H1 (cell line): ENCODE measurements at regions not wholly inside any gene's neighbourhood (a gene's known extent, or its start where the extent isn't known, plus 50 kb on each side); places are given as distances from the start of the nearest gene placed in this dataset.

ENCODE experiments used
- CTCF ChIA-PET: fragments of 300-600 bp; sonication (Branson Sonifier 250); formaldehyde crosslinking; loops from one replicate; lab custom pipeline; 2021; ENCODE audit not compliant: partially characterized antibody; lab: Charles Lee
- POLR2A ChIA-PET: fragments of 300-600 bp; sonication (Branson Sonifier 250); formaldehyde crosslinking; loops from one replicate; lab custom pipeline; 2021; ENCODE audit warnings: inconsistent platforms; ENCODE audit not compliant: partially characterized antibody; lab: Charles Lee
- DNase-seq, 2 experiments: peaks; one replicate each; pipeline versions ENCODE4 v3.0.0 to v3.0.0-alpha.2; 2010 to 2022; ENCODE audit warnings: low spot score in 2 of 2, low read depth in 1 of 2, mixed read lengths in 1 of 2
- FAIRE-seq: peaks from 2 replicates; lab custom pipeline; 2011; peaks lifted over from hg19 to GRCh38; lab: Jason Lieb, UNC
- H2AFZ ChIP-seq: 2 replicates; pipeline ENCODE4 v1.8.1; 2012; ENCODE audit warnings: low read length, inconsistent platforms
- H2AK5ac ChIP-seq: 2 replicates; pipeline ENCODE4 v1.6.1; 2013; ENCODE audit warnings: low read depth, low read length
- H2BK120ac ChIP-seq: replicated peaks from 2 replicates; pipeline ENCODE3; 2013; ENCODE audit warnings: low read depth, low read length, inconsistent platforms
- H2BK12ac ChIP-seq: 2 replicates; pipeline ENCODE4 v1.6.1; 2013; ENCODE audit warnings: low read depth, low read length
- H2BK15ac ChIP-seq: 2 replicates; pipeline ENCODE4 v1.6.1; 2013; ENCODE audit warnings: low read length
- H2BK20ac ChIP-seq: 2 replicates; pipeline ENCODE4 v1.6.1; 2013; ENCODE audit warnings: low read length
- H2BK5ac ChIP-seq: 2 replicates; pipeline ENCODE4 v1.6.1; 2013; ENCODE audit warnings: low read depth, low read length
- H3K14ac ChIP-seq: 2 replicates; pipeline ENCODE4 v1.6.1; 2013; ENCODE audit warnings: inconsistent platforms; ENCODE audit not compliant: insufficient read length
- H3K18ac ChIP-seq: 2 replicates; pipeline ENCODE4 v1.6.1; 2013; ENCODE audit warnings: low read length; ENCODE audit errors: extremely low read depth
- H3K23ac ChIP-seq: 2 replicates; pipeline ENCODE4 v1.6.1; 2013; ENCODE audit warnings: inconsistent platforms; ENCODE audit not compliant: insufficient read length
- H3K23me2 ChIP-seq: 2 replicates; pipeline ENCODE4 v1.6.1; 2013; ENCODE audit warnings: low read depth, low read length
- H3K27ac ChIP-seq: 2 replicates; pipeline ENCODE4 v1.6.1; 2011; ENCODE audit warnings: low read depth, low read length, inconsistent platforms
- H3K27me3 ChIP-seq, 4 experiments: replicated peaks in 1 of 4; 1 replicate in 1 of 4; 2 replicates in 3 of 4; pipeline versions ENCODE4 v1.6.1 to v1.8.1; 2011 to 2013; ENCODE audit warnings: low read length in 3 of 4, mild to moderate bottlenecking in 3 of 4, inconsistent platforms in 2 of 4, mixed read lengths in 2 of 4, moderate library complexity in 1 of 4; ENCODE audit not compliant: control insufficient read depth in 3 of 4, insufficient read depth in 3 of 4; ENCODE audit errors: extremely low read depth in 1 of 4
- H3K36me3 ChIP-seq, 4 experiments: 2 replicates each; pipeline versions ENCODE4 v1.6.1 to v1.8.1; 2011 to 2013; ENCODE audit warnings: mild to moderate bottlenecking in 4 of 4, low read length in 3 of 4, moderate library complexity in 2 of 4, control low read depth in 1 of 4, inconsistent platforms in 1 of 4; ENCODE audit not compliant: insufficient read depth in 4 of 4, control insufficient read depth in 2 of 4
- H3K4ac ChIP-seq: replicated peaks from 2 replicates; pipeline ENCODE3; 2013; ENCODE audit warnings: low read length, low read depth, mixed read lengths, inconsistent platforms; ENCODE audit not compliant: insufficient read length
- H3K4me1 ChIP-seq, 4 experiments: replicated peaks in 1 of 4; 1 replicate in 1 of 4; 2 replicates in 3 of 4; pipeline versions ENCODE4 v1.6.1 to v1.8.1; 2011 to 2013; ENCODE audit warnings: low read length in 3 of 4, inconsistent platforms in 2 of 4, mixed read lengths in 1 of 4; ENCODE audit not compliant: insufficient read depth in 4 of 4, control insufficient read depth in 3 of 4
- H3K4me2 ChIP-seq, 2 experiments: 2 replicates each; pipeline versions ENCODE4 v1.6.1 to v1.8.1; 2011 to 2013; ENCODE audit warnings: low read depth in 2 of 2, low read length in 2 of 2, control low read depth in 1 of 2, inconsistent platforms in 1 of 2, mild to moderate bottlenecking in 1 of 2; ENCODE audit not compliant: insufficient read depth in 1 of 2
- H3K4me3 ChIP-seq, 4 experiments: fragments of 200-600, 300-600 bp in 1 of 4; sonication (generic), shearing (Covaris generic), sonication (Bioruptor Twin) in 1 of 4; 2 replicates each; pipeline versions ENCODE4 v1.5.1 to v1.8.1; 2011 to 2016; ENCODE audit warnings: low read length in 4 of 4, low read depth in 3 of 4, control low read depth in 2 of 4, inconsistent platforms in 2 of 4, mild to moderate bottlenecking in 2 of 4, mixed read lengths in 1 of 4, moderate library complexity in 1 of 4; ENCODE audit not compliant: insufficient read depth in 2 of 4; ENCODE audit errors: extremely low read depth in 1 of 4
- H3K56ac ChIP-seq: replicated peaks from 2 replicates; pipeline ENCODE3; 2013; ENCODE audit warnings: low read depth, mild to moderate bottlenecking, mixed read lengths, low read length, inconsistent platforms; ENCODE audit not compliant: insufficient read length
- H3K79me1 ChIP-seq: 2 replicates; pipeline ENCODE4 v1.6.1; 2013; ENCODE audit warnings: low read depth, low read length, control low read depth
- H3K79me2 ChIP-seq, 2 experiments: 2 replicates each; pipeline versions ENCODE4 v1.6.1 to v1.8.1; 2012 to 2013; ENCODE audit warnings: low read length in 2 of 2, mild to moderate bottlenecking in 2 of 2, inconsistent platforms in 1 of 2; ENCODE audit not compliant: insufficient read depth in 2 of 2, control insufficient read depth in 1 of 2
- H3K9ac ChIP-seq, 4 experiments: replicated peaks in 1 of 4; 1 replicate in 1 of 4; 2 replicates in 3 of 4; pipeline versions ENCODE4 v1.6.1 to v1.8.1; 2011 to 2013; ENCODE audit warnings: low read depth in 3 of 4, low read length in 3 of 4, control low read depth in 2 of 4, mild to moderate bottlenecking in 2 of 4, moderate library complexity in 2 of 4, inconsistent platforms in 1 of 4; ENCODE audit errors: extremely low read depth in 1 of 4
- H3K9me3 ChIP-seq, 2 experiments: 2 replicates each; pipeline versions ENCODE4 v1.6.1 to v1.8.1; 2012 to 2013; ENCODE audit warnings: mild to moderate bottlenecking in 2 of 2, moderate library complexity in 2 of 2, control low read depth in 1 of 2, inconsistent platforms in 1 of 2, low read depth in 1 of 2, low read length in 1 of 2, mixed read lengths in 1 of 2; ENCODE audit not compliant: insufficient read depth in 2 of 2
- H4K20me1 ChIP-seq, 2 experiments: replicated peaks in 1 of 2; 2 replicates each; pipeline versions ENCODE3 to v1.8.1; 2011 to 2013; ENCODE audit warnings: inconsistent platforms in 2 of 2, low read length in 2 of 2, mild to moderate bottlenecking in 1 of 2; ENCODE audit not compliant: insufficient read depth in 2 of 2, control insufficient read depth in 1 of 2
- H4K5ac ChIP-seq: 2 replicates; pipeline ENCODE4 v1.6.1; 2013; ENCODE audit warnings: low read length, low read depth, mixed read lengths, inconsistent platforms; ENCODE audit not compliant: insufficient read length
- H4K8ac ChIP-seq: 2 replicates; pipeline ENCODE4 v1.8.0; 2013; ENCODE audit warnings: mild to moderate bottlenecking, moderate library complexity, low read length, inconsistent platforms; ENCODE audit not compliant: insufficient read depth; ENCODE audit errors: extremely low read depth
- H4K91ac ChIP-seq: replicated peaks from 2 replicates; pipeline ENCODE3; 2013; ENCODE audit warnings: low read length, mixed read lengths, inconsistent platforms; ENCODE audit not compliant: insufficient read length
- ASH2L ChIP-seq: fragments of 200-600, 300-600 bp; sonication (generic); IDR thresholded peaks from one replicate; pipeline ENCODE4 v1.7.1; 2017; ENCODE audit warnings: low read length
- CTBP2 ChIP-seq: IDR thresholded peaks from 2 replicates; pipeline ENCODE4 v1.7.0; 2011; ENCODE audit warnings: borderline replicate concordance, mild to moderate bottlenecking, moderate library complexity, mixed read lengths, low read length; ENCODE audit not compliant: insufficient read depth, insufficient read length
- JUN ChIP-seq: IDR thresholded peaks from 2 replicates; pipeline ENCODE4 v1.6.1; 2011; ENCODE audit warnings: low read depth, mild to moderate bottlenecking, improper control_type of control experiment, low read length
- MAFK ChIP-seq: IDR thresholded peaks from 2 replicates; pipeline ENCODE4 v1.6.1; 2012; ENCODE audit warnings: low read depth, mild to moderate bottlenecking, improper control_type of control experiment, low read length
- NRF1 ChIP-seq: IDR thresholded peaks from 2 replicates; pipeline ENCODE4 v1.6.1; 2011; ENCODE audit warnings: mild to moderate bottlenecking, low read depth, low read length, improper control_type of control experiment
- RAD21 ChIP-seq, 2 experiments: IDR thresholded peaks in 1 of 2; conservative IDR thresholded peaks in 1 of 2; 2 replicates each; pipeline ENCODE4 v1.6.1; 2011; ENCODE audit warnings: low read depth in 2 of 2, low read length in 2 of 2, improper control_type of control experiment in 1 of 2, inconsistent platforms in 1 of 2, mild to moderate bottlenecking in 1 of 2, moderate library complexity in 1 of 2
- SUZ12 ChIP-seq: fragments of 200-600 bp; sonication (generic); IDR thresholded peaks from 2 replicates; pipeline ENCODE4 v1.6.1; 2012; ENCODE audit warnings: mild to moderate bottlenecking, inconsistent platforms, low read length, moderate library complexity, mixed read lengths
- TAF7 ChIP-seq: optimal IDR thresholded peaks from 2 replicates; pipeline ENCODE3; 2011; ENCODE audit warnings: low read depth, mild to moderate bottlenecking, inconsistent platforms, low read length, moderate library complexity, borderline replicate concordance
- YY1 ChIP-seq: IDR thresholded peaks from 2 replicates; pipeline ENCODE4 v1.6.1; 2011; ENCODE audit warnings: low read depth, mild to moderate bottlenecking, low read length
- WGBS, 2 experiments: shearing (Covaris generic) in 1 of 2; methylation state at CpG; one replicate each; pipeline versions ENCODE4 v1.1.6 to v1.1.7; 2013 to 2015; ENCODE audit warnings: low lambda C conversion rate in 2 of 2, mixed read lengths in 2 of 2, inconsistent platforms in 1 of 2, low coverage in 1 of 2, missing lambda C conversion rate in 1 of 2; ENCODE audit not compliant: insufficient replicate concordance in 2 of 2, insufficient coverage in 1 of 2, insufficient read length in 1 of 2; ENCODE audit errors: extremely low coverage in 1 of 2, missing lambda C conversion rate in 1 of 2; 5-methylcytosine and 5-hydroxymethylcytosine counted together

DNA sequence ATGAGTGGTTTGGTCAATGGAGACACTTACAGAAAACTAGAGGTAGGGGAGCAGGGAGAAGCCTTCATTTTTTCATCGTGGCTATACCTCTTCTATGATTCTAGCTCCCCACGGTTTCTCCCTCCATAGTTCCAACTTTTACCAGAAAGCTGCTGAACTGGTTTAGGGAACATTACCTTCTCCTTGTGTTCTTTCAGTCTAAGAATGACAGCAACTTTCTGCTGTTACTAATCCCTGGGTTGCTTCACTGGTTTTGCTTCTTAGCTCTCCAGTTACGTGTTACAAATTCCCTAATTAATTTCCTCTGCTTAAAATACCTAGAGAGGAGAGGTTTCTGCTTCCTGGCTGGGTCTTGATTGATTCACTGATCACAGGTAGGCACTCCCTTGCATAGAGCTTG is 499.9 kb downstream of the SLC4A3 start:
- H3K4me2 ChIP-seq, result no peak overlapping the region
- no peaks in the 10 kb centered on the region for H3K79me1 ChIP-seq
- no peaks in the 10 kb centered on the region for H3K23me2 ChIP-seq
- no peak overlapping the region for H3K9ac ChIP-seq
- H3K56ac ChIP-seq, result no peak overlapping the region
- no peaks in the 10 kb centered on the region for H3K79me2 ChIP-seq
- H3K14ac ChIP-seq, result no peak overlapping the region
- no peaks in the 10 kb centered on the region for H3K27me3 ChIP-seq
- DNase-seq (peak in 1 of 2 experiments; percentile 14), FAIRE-seq (no peak)
- H2BK12ac ChIP-seq, result no peak overlapping the region
- CTCF ChIA-PET, result interaction anchor here (1.6 kb wide), 1 partner anchor 207 kb away, joined by 6 read pairs; no protein-coding TSS in a partner anchor
- POLR2A ChIA-PET, result no interaction called here
- TF ChIP-seq TAF7 (no peak), CTBP2 (no peak), ASH2L (no peak), JUN (no peak), NRF1 (no peak), MAFK (no peak), RAD21 (IDR thresholded peaks at IDR 0.05 in 1 of 2, conservative IDR thresholded peaks at IDR 0.05 in 1 of 2; ENCODE audit: low read depth in 2 of 2, low read length in 2 of 2) (no peak), SUZ12 (no peak), YY1 (no peak)
- no peak overlapping the region for H3K4ac ChIP-seq
- no peak overlapping the region for H3K18ac ChIP-seq
- H4K91ac ChIP-seq, result no peak overlapping the region
- no peak overlapping the region for H3K4me3 ChIP-seq
- H3K23ac ChIP-seq, result no peak overlapping the region
- H3K27ac ChIP-seq, result no peak overlapping the region
- H2AK5ac ChIP-seq, result no peak overlapping the region
- H2BK20ac ChIP-seq, result no peak overlapping the region
- 68% methylated on average over 3 of the region's 3 CpGs; no CpG with 5 or more reads in 1 of the 2 experiments for WGBS, 2 experiments
- no peak overlapping the region for H2BK120ac ChIP-seq
- H3K4me1 ChIP-seq, result no peaks in the 10 kb centered on the region
- no peak overlapping the region for H2BK15ac ChIP-seq
- peak overlapping the region; percentile 57; the same call in 1 of the 2 replicates for H2AFZ ChIP-seq
- no peak overlapping the region for H4K8ac ChIP-seq
- H4K20me1 ChIP-seq, result peaks cover 0 to 1% of the 10 kb centered on the region in 2 experiments
- no peak overlapping the region for H2BK5ac ChIP-seq
- no peaks in the 10 kb centered on the region for H3K36me3 ChIP-seq
- no peak overlapping the region for H4K5ac ChIP-seq
- peaks cover 0 to 7% of the 10 kb centered on the region in 2 experiments; a peak in 3 of 4 replicates for H3K9me3 ChIP-seq
